ENCODE measurements at regions not wholly inside any gene's neighbourhood (a gene's known extent, or its start where the extent isn't known, plus 50 kb on each side); places are given as distances from the start of the nearest gene placed in this dataset.
"Not testable (repeated sequence)": the region's sequence is repeated elsewhere in the genome, so short reads cannot be mapped to it uniquely, and the experiment has no call there.

DNA sequence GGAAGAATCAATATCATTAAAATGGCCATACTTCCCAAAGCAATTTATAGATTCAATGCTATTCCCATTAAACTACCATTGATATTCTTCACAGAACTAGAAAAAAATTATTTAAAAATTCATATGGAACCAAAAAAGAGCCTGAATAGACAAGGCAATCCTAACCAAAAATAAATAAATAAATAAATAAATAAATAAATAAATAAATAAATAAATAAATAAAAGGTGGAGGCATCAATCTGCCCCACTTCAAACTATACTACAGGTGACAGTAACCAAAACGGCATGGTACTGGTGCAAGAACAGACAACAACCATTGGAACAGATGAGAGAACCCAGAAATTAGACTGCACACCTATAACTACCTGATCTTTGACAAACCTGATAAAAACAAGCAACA, 598.5 kb upstream of the GRM3 start:
- not testable (repeated sequence) for DNase-seq (ENCODE audit: extremely low read depth, low read depth)

DNA sequence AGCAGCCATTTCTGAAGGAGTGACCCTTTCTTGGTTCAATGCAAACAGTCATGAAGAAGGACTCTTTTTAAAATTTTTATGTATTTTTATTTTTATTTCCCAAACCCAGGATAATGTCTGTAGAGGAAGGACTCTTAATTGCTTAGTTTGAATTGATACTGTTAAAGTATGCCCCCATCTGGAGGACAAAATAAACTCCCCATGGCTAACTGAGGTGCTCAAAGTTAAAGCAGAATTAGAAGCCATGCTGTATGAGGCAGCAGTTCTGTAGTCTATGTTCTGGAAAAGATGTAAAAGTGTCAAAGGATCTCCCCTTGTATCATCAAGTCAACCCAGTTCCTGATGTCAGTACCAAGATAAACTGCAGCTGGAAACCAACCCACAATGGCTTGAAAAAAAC, 617.9 kb upstream of the GRM3 start:
- DNase-seq (ENCODE audit: extremely low read depth, low read depth): no peak

DNA sequence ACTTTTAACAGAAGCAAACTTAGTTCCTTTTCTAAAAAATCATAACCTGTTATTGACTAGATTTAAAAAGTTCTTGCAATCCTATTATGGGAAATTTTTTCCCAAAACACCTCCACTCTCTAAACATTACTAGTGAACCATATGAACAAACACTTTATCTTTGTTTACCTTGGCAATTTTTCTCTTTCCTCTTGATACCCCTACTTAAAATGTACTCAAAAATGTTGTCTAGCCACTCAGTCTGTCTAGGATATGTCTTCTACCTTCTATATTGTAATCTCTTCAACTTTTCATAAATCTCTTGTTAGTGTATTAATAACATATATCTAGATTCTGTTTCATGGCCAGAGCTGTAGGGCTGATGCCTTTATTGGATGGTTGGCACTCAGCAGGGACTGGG, 630.0 kb upstream of the GRM3 start:
- DNase-seq (ENCODE audit: extremely low read depth, low read depth): no peak

DNA sequence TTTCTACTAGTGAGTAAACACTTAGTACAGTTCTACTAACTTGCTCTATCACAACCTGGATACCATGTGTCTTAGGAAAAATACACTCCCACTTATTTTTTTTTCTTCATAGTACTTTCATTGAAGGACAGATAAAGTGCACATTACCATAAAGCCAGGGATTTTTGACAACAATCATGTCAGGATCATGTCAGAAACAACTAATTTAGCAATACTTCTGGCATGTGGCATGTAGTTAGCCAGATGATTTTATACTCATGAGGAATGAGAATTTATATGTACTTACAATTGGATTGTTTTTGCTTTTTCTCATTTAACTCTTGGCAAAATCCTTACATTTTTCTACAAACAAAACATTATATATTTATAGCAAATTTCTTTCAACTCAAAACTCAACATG, 630.7 kb upstream of the GRM3 start:
- DNase-seq (ENCODE audit: extremely low read depth, low read depth): no peak

DNA sequence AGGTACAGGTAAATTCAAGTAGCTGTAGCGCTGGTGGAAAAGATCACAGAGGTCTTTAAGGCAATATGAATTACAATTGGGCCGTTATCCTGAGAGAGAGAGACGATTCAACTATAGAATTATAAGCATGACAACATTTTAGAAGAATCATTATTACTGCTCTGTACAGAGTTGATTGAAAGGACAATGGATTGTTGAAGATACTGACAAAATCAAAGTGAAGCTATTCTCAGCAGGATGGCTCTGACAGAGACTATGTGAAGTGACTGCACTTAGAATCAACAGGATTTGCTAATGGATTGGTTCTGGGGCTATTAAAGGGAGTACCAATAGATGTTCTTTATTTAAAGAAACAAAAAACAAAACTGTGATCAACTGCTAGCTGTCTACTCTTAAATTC, 634.8 kb upstream of the GRM3 start:
- DNase-seq (ENCODE audit: extremely low read depth, low read depth): no peak

DNA sequence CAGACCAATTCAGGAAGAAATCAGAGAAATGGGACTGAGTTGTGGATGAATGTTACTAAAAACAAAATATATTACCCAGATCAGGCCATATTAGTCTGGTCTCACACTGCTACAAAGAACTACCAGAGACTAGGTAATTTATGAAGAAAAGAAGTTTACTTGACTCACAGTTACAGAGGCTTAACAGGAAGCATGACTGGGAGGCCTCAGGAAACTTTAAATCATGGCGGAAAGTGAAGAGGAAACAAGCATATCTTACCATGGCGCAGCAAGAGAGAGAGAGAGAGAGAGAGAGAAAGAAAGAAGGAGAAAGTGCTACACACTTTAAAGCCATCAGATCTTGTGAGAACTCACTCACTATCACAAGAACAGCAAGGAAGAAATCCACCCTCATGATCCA, 636.8 kb upstream of the GRM3 start:
- no peak for DNase-seq (ENCODE audit: extremely low read depth, low read depth)

DNA sequence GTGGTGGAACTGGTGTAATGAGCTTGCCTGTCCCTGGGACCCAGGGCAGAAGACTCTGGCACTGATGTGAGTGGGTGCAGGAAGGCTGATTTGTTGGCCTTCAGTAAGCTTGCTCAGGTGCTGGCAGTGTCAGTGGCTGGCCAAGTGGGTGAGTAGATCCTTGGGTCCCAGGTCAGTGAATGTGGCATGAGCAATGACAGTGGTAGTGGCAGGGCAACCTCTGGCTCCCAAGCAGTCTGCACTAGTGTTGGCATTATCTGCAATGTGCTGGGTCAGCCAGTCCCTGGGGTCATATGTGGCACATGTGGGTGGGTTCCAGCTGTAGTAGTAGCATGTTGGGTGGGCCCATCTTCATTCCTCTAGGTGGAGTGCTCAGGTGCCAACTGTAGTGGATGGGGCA, 640.9 kb upstream of the GRM3 start:
- no peak for DNase-seq (ENCODE audit: extremely low read depth, low read depth)

DNA sequence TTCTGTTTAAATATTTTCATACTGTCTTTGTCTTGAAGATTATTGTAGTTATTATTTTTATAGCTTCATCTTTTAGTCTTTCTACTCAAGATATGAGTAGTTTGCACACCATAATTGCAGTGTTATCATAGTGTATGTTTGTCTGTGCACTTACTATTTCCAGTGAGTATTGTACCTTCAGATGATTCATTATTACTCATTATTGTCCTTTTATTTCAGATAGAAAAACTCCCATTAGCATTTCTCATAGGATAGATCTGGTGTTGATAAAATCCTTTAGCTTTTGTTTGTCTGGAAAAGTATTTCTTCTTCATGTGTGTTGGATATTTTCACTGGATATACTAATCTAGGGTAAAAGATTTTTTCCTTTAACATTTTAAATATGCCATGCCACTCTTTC, 646.2 kb upstream of the GRM3 start:
- no peak for DNase-seq (ENCODE audit: extremely low read depth, low read depth)

DNA sequence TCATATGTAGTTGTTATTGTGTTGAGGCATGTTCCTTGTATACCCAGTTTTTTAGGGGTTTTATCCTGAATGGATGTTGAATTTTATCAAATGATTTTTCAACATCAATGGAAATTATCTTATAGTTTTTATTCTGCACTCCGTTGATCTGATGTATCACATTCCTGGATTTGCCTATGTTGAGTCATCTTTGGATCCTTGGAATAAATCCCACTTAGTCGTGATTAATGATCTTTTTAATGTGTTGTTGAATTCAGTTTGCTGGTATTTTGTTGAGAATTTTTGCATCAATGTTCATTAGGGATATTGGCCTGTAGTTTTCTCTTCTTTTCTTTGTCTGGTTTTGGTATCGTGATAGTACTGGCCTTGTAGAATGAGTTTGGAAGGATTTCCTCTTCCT, 648.6 kb upstream of the GRM3 start:
- no peak for DNase-seq (ENCODE audit: extremely low read depth, low read depth)

DNA sequence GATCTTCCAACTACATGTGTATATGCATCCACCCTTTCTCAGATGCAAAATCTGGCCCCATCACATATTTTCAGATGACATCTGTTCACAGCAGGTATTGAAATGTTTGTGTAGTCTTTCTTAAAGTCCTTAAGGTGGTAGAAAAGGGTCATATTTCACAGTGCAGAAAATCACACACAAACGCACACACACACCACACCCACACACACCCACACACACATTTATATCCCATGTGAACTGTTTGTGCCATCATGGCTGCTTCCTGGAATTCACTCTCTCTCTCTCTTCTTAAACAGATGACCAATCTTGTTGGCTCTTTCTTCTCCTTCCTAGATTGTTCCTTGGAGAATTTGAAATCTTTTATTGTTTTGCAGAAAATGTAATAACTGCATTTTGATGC, 663.0 kb upstream of the GRM3 start:
- no peak for DNase-seq (ENCODE audit: extremely low read depth, low read depth)

DNA sequence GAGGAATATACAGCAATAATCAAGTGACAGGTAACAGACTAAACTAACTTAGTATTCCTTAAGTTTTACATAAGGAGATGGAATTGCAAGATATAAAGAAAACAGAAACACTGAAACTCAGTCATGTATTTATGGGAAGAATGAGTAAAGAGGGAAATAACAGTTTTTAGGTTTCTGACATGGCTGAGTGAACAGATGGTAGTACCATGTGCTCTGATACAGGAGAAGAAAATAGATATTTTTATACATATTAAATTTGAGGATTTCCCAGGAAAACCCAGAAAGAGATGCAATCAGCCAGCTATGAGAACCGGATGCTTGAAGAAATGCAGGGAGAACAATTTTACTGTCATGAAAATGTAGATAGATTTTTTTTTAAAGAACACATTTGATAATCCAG, 669.5 kb upstream of the GRM3 start:
- no peak for DNase-seq (ENCODE audit: extremely low read depth, low read depth)

DNA sequence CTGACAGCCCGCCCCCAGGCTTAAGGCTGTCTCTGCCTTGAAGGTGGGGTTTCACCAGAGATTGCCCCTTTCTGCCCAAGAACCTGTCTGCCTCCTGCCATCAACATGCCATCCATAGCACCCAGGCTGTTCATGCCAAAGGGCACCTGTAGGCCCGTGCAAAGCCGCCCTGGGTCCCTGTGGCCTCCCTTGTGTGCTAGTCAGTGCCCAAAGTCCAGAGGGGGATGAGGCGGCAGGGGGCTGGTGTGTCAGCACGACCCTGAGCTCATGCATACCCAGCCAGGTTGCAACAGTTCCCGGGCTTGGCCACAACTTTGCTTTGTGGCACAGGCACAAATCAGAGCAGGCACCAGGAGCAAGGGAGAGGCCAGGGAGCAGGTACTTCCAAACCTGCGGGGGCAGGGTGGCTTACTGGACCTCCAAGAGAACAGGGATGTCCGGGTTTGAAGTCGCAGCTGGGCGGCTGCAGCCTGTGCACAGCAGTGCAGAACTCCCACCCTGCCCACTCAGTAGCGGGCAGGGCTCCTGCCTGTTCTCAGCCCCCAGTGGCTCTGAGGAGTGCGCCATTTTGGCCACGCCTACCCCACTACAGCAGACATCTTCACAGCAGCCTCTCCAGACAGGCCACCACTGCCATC, 671.1 kb upstream of the GRM3 start:
- DNase-seq (ENCODE audit: extremely low read depth, low read depth): no peak

DNA sequence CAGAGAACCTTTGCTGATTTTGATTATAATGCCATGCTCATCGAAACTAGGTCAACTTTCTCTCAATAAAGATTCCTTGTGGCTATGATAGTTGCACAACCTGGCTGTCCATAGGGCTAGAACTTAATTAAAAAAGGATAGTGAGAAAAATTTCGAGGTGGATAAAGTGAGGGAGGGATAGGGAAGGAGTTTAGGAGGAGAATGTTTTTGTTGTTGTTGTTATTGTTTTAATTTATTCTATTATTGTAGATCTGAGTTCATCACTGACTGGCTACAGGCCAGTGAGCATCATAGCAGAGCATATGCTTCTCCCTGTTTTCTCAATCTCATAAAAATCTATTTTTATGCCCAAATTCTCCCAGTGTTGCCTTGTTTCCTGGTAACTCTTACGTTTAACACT, 688.7 kb upstream of the GRM3 start:
- DNase-seq (ENCODE audit: extremely low read depth, low read depth): no peak

DNA sequence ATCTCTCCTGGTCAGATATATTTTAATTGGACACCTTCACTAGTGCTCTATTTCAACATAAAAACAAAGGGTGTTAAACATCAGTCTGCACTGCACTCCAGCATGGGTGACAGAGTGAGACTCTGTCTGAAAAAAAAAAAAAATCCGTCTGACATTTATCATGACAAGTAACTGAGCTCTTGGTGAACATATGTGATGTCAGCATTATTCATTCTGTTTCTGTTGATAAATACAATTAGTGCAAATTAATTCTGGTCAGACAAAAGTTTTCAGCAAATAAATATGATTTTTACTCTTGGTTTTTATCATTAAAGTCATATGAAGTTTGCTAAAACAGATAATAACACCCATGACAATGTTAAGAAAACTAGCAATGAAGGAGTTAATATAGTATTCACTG, 692.8 kb upstream of the GRM3 start:
- no peak for DNase-seq (ENCODE audit: extremely low read depth, low read depth)

DNA sequence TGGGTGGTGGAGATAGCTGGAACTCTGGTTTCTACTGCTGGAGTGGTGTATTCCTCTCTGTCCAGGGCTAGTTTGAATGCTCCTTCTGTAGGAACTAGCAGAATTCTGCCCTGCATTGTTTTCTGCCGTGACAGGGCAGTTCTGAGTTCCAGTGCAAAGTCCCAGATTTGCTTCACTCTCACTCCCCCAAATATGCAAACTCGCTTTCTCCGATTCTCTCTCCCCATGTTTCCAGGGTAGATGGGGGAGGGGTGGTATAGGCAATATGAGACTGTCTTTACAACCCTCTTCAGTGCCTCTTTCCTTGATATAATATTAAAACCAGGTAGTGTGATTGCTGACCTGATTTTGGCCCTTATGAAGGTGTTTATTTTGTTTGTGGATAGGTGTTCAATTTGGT, 693.3 kb upstream of the GRM3 start:
- DNase-seq (ENCODE audit: extremely low read depth, low read depth): no peak

DNA sequence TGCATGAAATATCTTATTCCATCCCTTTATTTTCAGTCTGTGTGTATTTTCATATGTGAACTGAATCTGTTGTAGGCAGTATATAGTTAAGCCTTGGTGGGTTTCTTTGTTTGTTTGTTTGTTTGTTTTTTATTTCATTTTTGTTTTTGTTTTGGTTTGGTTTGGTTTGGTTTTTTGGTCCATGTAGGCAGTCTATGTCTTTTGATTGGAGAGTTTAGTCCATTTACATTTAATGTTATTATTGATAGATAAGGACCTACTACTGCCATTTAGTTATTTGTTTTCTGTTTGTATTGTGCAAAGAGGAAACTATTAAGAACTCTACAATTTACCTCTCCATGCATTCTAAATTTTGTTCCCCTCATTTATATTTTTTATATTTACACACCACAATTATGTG, 695.9 kb upstream of the GRM3 start:
- no peak for DNase-seq (ENCODE audit: extremely low read depth, low read depth)

DNA sequence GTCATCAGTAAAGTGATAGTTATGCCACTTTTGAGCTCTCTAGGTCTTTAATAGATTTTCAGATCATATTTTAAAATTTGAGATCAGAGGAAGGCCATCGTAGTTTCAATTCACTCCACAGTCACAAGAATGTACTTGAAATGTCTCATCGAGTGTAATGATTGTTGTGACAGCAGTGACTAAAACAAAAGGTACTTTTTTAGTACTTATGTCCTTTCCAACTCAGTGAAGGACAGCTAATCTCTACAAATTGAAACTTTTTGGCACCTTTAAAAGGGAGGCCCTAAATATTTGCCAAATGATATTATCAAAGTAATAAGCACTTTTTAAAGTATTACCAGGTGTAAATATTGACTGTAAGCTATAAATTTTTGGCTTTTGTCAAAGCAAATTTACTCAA, 702.9 kb upstream of the GRM3 start:
- DNase-seq (ENCODE audit: extremely low read depth, low read depth): no peak

DNA sequence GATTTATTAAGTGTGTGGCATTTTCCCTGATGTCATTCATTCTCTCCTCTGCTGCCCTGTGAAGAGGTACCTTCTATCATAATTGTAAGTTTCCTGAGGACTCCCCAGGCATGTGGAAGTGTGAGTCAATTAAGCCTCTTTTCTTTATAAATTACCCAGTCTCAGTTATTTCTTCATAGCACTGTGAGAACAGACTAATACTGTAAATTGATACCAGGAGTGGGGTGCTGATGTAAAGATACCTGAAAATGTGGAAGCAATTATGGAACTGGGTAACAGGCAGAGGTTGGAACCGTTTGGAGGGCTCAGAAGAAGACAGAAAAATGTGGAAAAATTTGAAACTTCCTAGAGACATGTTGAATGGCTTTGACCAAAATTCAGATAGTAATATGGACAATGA, 711.8 kb upstream of the GRM3 start:
- no peak for DNase-seq (ENCODE audit: extremely low read depth, low read depth)

DNA sequence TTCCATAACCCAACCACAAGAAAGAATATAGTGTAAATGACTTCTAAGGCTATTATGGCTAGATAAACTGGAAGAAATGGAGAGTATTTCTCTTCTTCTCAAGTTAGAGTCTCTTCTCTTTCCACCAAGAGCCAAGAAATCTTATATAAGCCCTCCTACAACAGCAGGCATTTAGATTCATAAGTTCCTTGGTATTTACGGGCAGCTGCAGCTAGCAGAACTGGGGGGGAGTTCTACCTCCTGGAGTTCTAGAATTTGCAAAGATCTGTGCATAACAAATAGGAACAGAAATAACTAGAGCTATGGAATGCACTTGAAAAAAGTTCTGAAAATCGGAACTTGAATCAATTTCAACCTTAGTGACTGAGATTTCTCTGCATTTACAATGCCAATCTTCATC, 715.2 kb upstream of the GRM3 start:
- no peak for DNase-seq (ENCODE audit: extremely low read depth, low read depth)

DNA sequence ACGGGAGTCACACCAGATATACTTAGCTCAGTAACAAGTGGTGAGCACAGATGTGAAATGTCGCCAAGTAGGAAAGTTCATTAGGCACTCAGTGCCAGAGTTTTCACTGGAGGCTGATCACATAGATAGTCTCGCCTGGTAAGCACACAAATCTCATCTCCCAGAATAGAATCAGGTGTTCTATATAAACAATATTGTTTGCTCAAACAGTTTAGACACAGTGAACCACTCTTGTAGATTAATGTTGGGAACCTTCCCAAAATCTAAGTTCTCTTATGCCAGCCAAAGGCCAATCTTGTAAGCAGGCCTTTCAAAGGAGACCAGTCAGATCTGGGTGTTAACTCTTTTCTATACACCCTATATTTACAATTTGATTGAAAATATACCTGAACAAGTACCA, 716.5 kb upstream of the GRM3 start:
- DNase-seq (ENCODE audit: extremely low read depth, low read depth): no peak

DNA sequence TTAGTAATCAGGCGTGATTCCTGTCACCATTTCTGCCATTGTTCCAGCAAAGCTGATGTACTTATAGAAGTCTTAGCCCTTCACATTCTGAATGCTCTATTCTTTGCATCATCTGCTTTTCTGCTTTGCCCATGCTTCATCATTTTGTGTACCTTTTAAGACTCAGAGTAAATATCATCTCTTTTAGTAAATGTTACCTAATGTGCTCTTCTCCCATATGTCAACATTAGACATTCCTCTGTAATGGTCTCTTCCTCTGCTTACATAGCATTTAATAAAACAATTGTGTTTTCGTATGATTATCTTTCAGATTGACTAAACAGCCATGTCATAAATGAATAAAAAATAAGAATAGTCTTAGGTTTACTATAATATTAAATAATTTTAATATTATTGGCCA, 719.6 kb upstream of the GRM3 start:
- DNase-seq (ENCODE audit: extremely low read depth, low read depth): no peak

DNA sequence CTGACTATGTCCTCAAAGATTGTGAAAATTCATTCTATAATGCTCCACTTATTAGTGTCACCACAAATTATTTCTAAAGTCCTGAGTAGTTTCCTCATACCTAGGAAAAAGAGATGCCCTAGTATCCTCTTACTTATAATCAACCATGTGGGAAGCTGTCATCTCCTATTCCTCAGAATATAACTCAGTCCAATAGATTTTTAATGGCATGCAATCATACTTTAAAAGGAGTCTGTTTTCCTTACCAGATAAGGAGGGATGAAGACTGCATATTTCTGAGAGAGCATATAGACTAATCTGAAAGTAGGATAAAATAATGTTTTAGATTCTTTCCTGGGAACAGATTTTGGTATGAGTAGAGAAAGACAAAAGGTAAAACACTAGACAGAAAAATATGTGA, 727.7 kb upstream of the GRM3 start:
- no peak for DNase-seq (ENCODE audit: extremely low read depth, low read depth)

DNA sequence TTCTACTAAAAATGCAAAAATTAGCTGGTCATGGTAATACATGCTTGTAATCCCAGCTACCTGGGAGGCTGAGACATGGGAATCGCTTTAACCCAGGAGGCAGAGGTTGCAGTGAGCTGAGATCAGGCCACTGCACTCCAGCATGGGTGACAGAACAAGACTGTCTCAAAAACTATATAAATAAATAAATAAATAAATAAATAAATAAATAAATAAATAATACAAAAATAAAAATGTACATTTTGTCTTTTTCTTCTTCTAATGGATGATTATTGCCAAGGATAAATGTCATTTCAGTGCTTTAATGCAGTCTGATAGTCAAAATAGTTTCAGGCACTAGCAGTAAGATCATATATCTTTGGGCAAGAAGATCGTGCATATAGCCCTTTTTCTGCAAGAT, 727.6 kb upstream of the SEMA3D start:
- no peak for DNase-seq (ENCODE audit: extremely low read depth, low read depth)

DNA sequence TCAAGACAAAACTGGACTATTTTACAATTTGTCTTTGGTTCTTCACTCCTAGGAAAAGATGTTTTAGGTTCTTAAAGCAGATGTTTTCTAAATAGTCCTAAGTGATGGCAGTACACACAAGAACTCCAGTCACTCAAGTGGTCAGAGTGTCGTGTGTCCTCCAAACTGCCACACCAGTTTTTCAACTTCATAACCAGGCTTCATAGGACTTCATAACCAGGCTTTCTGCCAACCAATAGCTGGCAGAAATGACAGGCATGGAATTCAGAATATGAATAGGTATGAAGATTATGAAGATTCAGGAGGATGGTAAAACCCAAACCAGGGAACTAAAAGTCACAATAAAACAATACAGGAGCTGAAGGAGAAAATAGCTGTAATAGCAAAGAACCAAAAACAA, 721.2 kb upstream of the SEMA3D start:
- no peak for DNase-seq (ENCODE audit: extremely low read depth, low read depth)

All from NCI-H460 (cell line).